ENCODE measurements at regions not wholly inside any gene's neighbourhood (a gene's known extent, or its start where the extent isn't known, plus 50 kb on each side); places are given as distances from the start of the nearest gene placed in this dataset.

DNA sequence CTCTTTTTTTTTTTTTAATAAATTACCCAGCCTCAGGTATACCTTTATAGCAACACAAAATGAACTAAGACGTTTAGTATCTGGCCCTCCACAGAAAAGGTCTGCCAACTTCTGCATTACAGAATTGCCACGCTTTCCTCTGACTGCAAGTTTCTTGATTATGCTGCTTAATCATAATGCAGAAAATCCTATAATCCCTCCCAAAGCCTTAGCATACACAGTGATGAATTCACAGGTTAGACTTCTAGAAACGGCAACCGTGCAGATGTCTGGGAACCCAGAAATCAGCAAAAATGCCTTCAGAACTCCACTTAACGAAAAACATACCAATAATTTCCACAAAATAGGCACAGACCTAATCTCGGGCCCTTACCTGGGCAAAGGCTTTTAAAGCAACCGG lies 144.7 kb upstream of the FRMD4B start:
- Histone ChIP-seq H3K4me3 (no peak overlapping the region), H3K9ac (no peak overlapping the region), H3K9me3 (ENCODE audit: low read depth) (no peaks in the 10 kb centered on the region), H2AFZ (replicated peaks) (no peak overlapping the region), H3K36me3 (no peaks in the 10 kb centered on the region), H3F3A (ENCODE audit: low read depth) (no peaks in the 10 kb centered on the region), H4K20me1 (ENCODE audit: low read depth) (peaks cover 11% of the 10 kb centered on the region), H3K4me2 (no peak overlapping the region), H3K27ac (no peak overlapping the region), H3K79me2 (ENCODE audit: low read depth) (no peaks in the 10 kb centered on the region), H3K27me3 (no peaks in the 10 kb centered on the region), H3K4me1 (peaks cover 6% of the 10 kb centered on the region)
- DNase-seq (ENCODE audit: low spot score): no peak
- TF ChIP-seq EZH2 (IDR thresholded peaks at IDR 0.05) (no peak), EZH2phosphoT487 (IDR thresholded peaks at IDR 0.05) (no peak)
- TF ChIP-seq, protein P1, sequence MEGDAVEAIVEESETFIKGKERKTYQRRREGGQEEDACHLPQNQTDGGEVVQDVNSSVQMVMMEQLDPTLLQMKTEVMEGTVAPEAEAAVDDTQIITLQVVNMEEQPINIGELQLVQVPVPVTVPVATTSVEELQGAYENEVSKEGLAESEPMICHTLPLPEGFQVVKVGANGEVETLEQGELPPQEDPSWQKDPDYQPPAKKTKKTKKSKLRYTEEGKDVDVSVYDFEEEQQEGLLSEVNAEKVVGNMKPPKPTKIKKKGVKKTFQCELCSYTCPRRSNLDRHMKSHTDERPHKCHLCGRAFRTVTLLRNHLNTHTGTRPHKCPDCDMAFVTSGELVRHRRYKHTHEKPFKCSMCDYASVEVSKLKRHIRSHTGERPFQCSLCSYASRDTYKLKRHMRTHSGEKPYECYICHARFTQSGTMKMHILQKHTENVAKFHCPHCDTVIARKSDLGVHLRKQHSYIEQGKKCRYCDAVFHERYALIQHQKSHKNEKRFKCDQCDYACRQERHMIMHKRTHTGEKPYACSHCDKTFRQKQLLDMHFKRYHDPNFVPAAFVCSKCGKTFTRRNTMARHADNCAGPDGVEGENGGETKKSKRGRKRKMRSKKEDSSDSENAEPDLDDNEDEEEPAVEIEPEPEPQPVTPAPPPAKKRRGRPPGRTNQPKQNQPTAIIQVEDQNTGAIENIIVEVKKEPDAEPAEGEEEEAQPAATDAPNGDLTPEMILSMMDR (IDR thresholded peaks at IDR 0.05): no peak
- Mint-ChIP-seq H3K27me3 (ENCODE audit: insufficient read depth, low read depth) (peaks cover 2% of the 10 kb centered on the region), H3K9me3 (peaks cover 3% of the 10 kb centered on the region), H3K4me1 (peaks cover 34% of the 10 kb centered on the region), H3K4me3 (no peak overlapping the region), H3K27ac (no peak overlapping the region), H3K36me3 (no peaks in the 10 kb centered on the region)

- Histone ChIP-seq H3K9ac (no peak overlapping the region), H3K79me2 (ENCODE audit: low read depth) (no peaks in the 10 kb centered on the region), H3K27me3 (no peaks in the 10 kb centered on the region), H3K4me2 (no peak overlapping the region), H2AFZ (replicated peaks) (no peak overlapping the region), H3K4me1 (no peaks in the 10 kb centered on the region), H4K20me1 (ENCODE audit: low read depth) (peaks cover 3% of the 10 kb centered on the region), H3F3A (ENCODE audit: low read depth) (no peaks in the 10 kb centered on the region), H3K27ac (no peak overlapping the region), H3K36me3 (no peaks in the 10 kb centered on the region), H3K4me3 (no peak overlapping the region), H3K9me3 (ENCODE audit: low read depth) (no peaks in the 10 kb centered on the region)
- H3K27me3 Mint-ChIP-seq (ENCODE audit: insufficient read depth, low read depth): peaks cover 2% of the 10 kb centered on the region
- TF ChIP-seq, protein P1 (IDR thresholded peaks at IDR 0.05): no peak
- no peak for TF ChIP-seq EZH2 (IDR thresholded peaks at IDR 0.05)
- TF ChIP-seq EZH2phosphoT487 (IDR thresholded peaks at IDR 0.05): no peak
- no peaks in the 10 kb centered on the region for H3K36me3 Mint-ChIP-seq
- H3K4me3 Mint-ChIP-seq: no peak overlapping the region
- no peak for DNase-seq (ENCODE audit: low spot score)
- H3K27ac Mint-ChIP-seq: no peak overlapping the region
- peaks cover 3% of the 10 kb centered on the region for H3K9me3 Mint-ChIP-seq
- H3K4me1 Mint-ChIP-seq: peaks cover 21% of the 10 kb centered on the region
Observed at GRCh38 chr3:69527498-69527897, 141.6 kb upstream of the FRMD4B start.

DNA sequence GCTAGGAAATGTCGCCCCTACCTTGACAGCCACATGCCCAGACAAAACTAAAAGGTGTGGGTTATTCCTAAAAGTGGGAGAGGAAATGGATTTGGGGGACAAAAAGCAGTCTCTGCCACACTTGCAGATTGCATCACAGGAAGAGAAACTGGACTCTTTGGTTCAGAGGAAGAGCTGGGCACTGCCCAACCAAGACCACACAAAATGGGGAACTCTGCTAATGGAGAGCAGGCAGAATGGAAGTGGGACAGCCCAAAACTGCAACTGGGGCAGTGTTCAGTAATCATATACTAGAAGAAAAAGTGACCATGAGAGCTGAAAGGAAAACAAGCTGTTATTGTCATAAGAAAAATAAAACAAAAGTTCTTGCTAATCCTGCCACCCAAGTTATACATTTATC lies 138.9 kb upstream of the FRMD4B start:
- Mint-ChIP-seq H3K36me3 (no peaks in the 10 kb centered on the region), H3K9me3 (no peaks in the 10 kb centered on the region), H3K27ac (no peak overlapping the region), H3K27me3 (ENCODE audit: insufficient read depth, low read depth) (peaks cover 2% of the 10 kb centered on the region), H3K4me3 (no peak overlapping the region), H3K4me1 (peaks cover 3% of the 10 kb centered on the region)
- Histone ChIP-seq H3K27me3 (no peaks in the 10 kb centered on the region), H3K9ac (no peak overlapping the region), H3K27ac (no peak overlapping the region), H3K36me3 (no peaks in the 10 kb centered on the region), H3K4me3 (no peak overlapping the region), H3K9me3 (ENCODE audit: low read depth) (no peaks in the 10 kb centered on the region), H4K20me1 (ENCODE audit: low read depth) (no peaks in the 10 kb centered on the region), H3K79me2 (ENCODE audit: low read depth) (no peaks in the 10 kb centered on the region), H3F3A (ENCODE audit: low read depth) (no peaks in the 10 kb centered on the region), H3K4me1 (no peaks in the 10 kb centered on the region), H2AFZ (replicated peaks) (no peak overlapping the region), H3K4me2 (no peak overlapping the region)
- TF ChIP-seq, protein P1 (IDR thresholded peaks at IDR 0.05): no peak
- TF ChIP-seq EZH2 (IDR thresholded peaks at IDR 0.05): no peak
- TF ChIP-seq EZH2phosphoT487 (IDR thresholded peaks at IDR 0.05): no peak
- DNase-seq (ENCODE audit: low spot score): no peak

All from neural progenitor cell (in vitro differentiated cells).